ENCODE measurements at regions not wholly inside any gene's neighbourhood (a gene's known extent, or its start where the extent isn't known, plus 50 kb on each side); places are given as distances from the start of the nearest gene placed in this dataset.
"Not testable (repeated sequence)": the region's sequence is repeated elsewhere in the genome, so short reads cannot be mapped to it uniquely, and the experiment has no call there.

DNA sequence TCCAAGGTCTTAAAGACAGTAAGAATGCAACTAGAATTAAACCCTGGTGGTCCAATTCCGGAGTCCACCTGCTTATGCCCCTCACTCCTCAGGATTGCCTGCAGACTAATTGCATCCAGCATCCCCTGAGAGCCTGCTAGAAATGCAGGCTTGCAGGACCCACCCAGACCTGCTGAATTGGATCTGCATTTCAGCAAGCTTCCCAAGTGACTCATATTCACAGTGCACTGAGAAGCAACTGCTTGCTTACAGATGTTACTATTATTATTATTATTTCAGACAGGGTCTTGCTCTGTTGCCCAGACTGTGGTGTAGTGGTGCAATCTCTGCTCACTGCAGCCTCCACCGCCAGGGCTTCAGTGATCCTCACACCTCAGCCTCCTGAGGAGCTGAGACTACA lies 83.5 kb upstream of the VGLL4 start:
- no peak overlapping the region for H3K4me3 ChIP-seq (ENCODE audit: low read depth, low read length)
- no peak for DNase-seq (ENCODE audit: low read depth)
- no peak for TF ChIP-seq CTCF (conservative IDR thresholded peaks at IDR 0.05; ENCODE audit: low read depth, low read length)

DNA sequence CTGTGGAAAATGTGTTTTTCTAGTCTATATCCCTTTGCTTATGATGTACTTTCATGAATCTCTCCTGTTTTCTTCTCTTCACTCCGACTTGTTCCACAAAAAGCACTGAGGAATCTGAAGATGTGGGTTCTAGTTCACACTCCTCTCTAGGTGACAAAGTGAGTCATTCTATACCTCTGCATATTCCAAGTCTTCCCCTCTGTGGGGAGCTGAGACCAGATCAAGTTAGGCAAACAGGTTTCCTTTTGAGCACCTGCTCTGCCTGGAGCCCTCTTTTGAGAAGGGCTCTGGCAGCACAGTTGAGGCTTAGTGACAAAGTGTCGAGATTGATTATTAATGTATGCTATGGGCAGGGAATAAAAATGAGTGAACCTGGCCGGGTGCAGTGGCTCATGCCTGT lies 82.4 kb upstream of the VGLL4 start:
- H3K4me3 ChIP-seq (ENCODE audit: low read depth, low read length): no peak overlapping the region
- no peak for TF ChIP-seq CTCF (conservative IDR thresholded peaks at IDR 0.05; ENCODE audit: low read depth, low read length)
- no peak for DNase-seq (ENCODE audit: low read depth)

DNA sequence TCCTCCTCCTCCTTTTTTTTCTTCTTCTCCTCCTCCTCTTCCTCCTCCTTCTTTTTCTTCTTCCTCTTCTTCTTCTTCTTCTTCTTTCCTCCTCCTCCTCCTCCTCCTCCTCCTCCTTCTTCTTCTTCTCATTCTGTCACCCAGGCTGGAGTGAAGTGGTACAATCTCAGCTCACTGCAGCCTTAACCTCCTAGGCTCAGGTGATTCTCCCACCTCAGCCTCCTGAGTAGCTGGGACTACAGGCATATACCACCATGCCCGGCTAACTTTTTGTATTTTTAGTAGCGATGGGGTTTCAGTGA lies 81.6 kb upstream of the VGLL4 start:
- DNase-seq (ENCODE audit: low read depth); H3K4me3 ChIP-seq (ENCODE audit: low read depth, low read length): not testable (repeated sequence)

DNA sequence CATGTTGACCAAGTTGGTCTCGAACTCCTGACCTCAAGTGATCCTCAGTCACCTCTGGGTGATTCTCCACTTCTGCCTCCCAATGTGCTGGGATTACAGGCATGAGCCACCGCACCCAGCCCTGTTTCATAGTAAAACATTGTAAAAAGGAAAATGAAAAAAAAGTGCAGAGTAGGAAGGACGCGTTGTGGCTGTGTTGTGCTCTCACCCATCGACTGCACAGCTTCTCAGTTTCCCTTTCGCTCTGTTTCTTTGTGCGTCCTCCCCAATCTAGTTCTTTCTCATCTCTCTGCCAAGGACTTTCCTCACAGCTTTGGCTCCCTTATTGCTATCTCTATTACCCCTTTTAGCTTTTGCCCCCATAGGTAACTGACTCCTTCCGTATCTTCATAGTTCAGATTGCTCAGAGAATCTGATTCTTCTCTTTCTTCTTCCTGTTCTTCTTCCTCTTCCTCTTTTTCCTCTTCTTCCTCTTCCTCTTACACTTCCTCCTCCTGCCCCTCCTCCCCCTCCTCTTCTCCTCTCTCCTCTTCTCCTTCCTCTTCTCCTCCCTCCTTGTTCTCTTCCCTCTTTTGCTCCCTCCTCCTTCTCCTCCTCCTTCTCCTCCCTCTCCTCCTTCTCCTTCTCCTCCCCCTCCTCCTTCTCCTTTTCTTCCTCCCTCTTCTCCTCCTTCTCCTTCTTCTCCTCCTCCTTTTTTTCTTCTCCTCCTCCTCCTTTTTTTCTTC lies 81.1 kb upstream of the VGLL4 start:
- H3K4me3 ChIP-seq (ENCODE audit: low read depth, low read length): no peak overlapping the region
- TF ChIP-seq CTCF (conservative IDR thresholded peaks at IDR 0.05; ENCODE audit: low read depth, low read length): no peak
- no peak for DNase-seq (ENCODE audit: low read depth)

- no peak overlapping the region for H3K4me3 ChIP-seq (ENCODE audit: low read depth, low read length)
- no peak for DNase-seq (ENCODE audit: low read depth)
- TF ChIP-seq CTCF (conservative IDR thresholded peaks at IDR 0.05; ENCODE audit: low read depth, low read length): no peak
Measured at GRCh38 chr3:11721479-11721878, 77.8 kb upstream of the VGLL4 start.

DNA sequence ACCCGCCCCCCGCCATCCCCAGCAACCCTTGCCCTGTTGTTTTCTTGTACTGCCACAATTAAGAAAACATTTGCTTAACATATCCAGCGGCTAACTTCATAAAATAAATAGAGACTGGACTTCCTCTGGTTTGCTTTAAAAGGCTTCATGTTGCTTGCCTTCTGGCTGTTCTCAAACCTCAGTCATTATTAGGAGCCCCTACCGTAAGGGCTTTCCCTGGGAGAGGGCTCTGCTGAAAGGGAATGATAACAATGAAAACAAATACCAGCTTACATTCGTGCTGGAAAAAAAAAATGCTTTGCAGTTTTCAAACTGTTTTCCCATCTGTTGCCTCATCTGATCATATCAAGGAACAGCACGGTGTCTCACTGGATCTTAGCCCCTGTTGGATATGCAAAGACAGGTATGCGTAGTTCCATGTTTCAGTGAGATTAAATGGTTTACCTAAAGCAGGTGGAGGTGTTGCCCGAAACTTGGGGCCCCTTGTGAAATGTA lies 77.2 kb upstream of the VGLL4 start:
- no peak for DNase-seq (ENCODE audit: low read depth)
- TF ChIP-seq CTCF (conservative IDR thresholded peaks at IDR 0.05; ENCODE audit: low read depth, low read length): no peak
- peak overlapping the region; percentile 85 for H3K4me3 ChIP-seq (ENCODE audit: low read depth, low read length)

DNA sequence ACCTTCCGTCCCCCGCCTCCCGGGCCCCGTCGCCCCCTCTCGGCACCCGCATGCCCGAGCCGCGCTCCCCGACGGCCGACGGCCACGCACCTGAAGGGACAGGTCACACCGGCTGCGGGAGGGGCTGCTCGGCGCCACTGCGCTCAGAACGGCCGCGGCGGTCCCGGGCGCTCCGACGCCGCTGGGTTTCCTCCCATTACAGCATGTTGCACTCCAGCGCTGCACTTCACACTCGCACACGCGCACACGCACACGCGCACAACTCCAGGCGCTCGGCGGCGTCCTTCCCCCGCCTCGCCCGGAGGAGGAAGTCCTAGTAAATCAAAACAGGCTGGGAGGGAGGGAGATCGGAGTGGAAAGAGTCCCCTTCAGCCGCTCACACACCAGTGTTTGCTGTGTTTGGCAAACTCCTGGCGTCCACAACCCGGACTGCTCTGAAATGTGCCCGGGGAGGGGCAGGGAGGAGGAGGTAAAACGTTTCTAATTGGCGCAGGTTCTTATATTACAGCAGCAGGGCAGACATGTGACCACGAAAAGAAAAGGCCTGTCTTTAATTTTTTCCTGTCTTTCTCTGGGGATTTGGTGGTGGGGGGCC lies 76.7 kb upstream of the VGLL4 start:
- peak overlapping the region; percentile 85 for H3K4me3 ChIP-seq (ENCODE audit: low read depth, low read length)
- DNase-seq (ENCODE audit: low read depth): no peak
- TF ChIP-seq CTCF (conservative IDR thresholded peaks at IDR 0.05; ENCODE audit: low read depth, low read length): no peak

Data from epithelial cell of proximal tubule (primary cell).